Panc1 (cell line): ENCODE measurements at regions not wholly inside any gene's neighbourhood (a gene's known extent, or its start where the extent isn't known, plus 50 kb on each side); places are given as distances from the start of the nearest gene placed in this dataset.

Experiments used
- CTCF ChIP-seq: fragments of 450-650 bp; IDR thresholded peaks from 2 replicates; pipeline ENCODE4 v1.5.1; 2017; ENCODE audit warnings: mild to moderate bottlenecking
- POLR2AphosphoS5 ChIP-seq: IDR thresholded peaks from 2 replicates; pipeline ENCODE4 v1.6.1; 2012; ENCODE audit warnings: mild to moderate bottlenecking, low read depth, low read length, moderate library complexity
- REST ChIP-seq, 2 experiments: IDR thresholded peaks; 2 replicates each; pipeline ENCODE4 v1.6.1; 2011 to 2012; ENCODE audit warnings: low read depth in 2 of 2, control low read depth in 1 of 2, low read length in 1 of 2, mild to moderate bottlenecking in 1 of 2, moderate library complexity in 1 of 2; ENCODE audit not compliant: insufficient read depth in 1 of 2
- SIN3A ChIP-seq: IDR thresholded peaks from 2 replicates; pipeline ENCODE4 v1.6.1; 2012; ENCODE audit warnings: low read depth, mild to moderate bottlenecking, low read length, moderate library complexity, borderline replicate concordance; ENCODE audit not compliant: insufficient read depth
- TCF7L2 ChIP-seq: IDR thresholded peaks from 2 replicates; pipeline ENCODE4 v1.6.1; 2011; ENCODE audit warnings: mild to moderate bottlenecking, low read depth, low read length, inconsistent platforms

- TF ChIP-seq CTCF, result no peak
- TF ChIP-seq REST (IDR thresholded peaks at IDR 0.05; ENCODE audit: insufficient read depth in 1 of 2, low read depth in 2 of 2, low read length in 1 of 2), result no peak
- TF ChIP-seq SIN3A, result no peak
- no peak for TF ChIP-seq POLR2AphosphoS5
- no peak for TF ChIP-seq TCF7L2
Observed at GRCh38 chr15:92561754-92562153, 93.8 kb downstream of the FAM174B start.
